ENCODE measurements at regions not wholly inside any gene's neighbourhood (a gene's known extent, or its start where the extent isn't known, plus 50 kb on each side); places are given as distances from the start of the nearest gene placed in this dataset.

DNA sequence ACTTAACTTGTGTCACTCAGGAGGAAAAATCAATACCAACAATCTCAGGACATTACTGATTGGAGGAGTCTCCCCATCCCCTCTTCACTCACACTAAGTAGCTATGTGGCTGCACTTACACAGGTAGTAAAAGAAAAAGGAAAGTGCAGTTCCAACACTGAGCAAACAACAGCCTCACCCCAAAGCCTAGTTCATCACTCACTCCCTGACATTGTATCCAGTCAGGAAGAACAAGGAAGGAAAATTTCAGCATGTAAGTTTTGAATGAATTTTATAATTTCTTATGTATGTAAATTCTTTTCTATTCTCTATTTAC, 273.4 kb downstream of the IGSF11 start:
- Histone ChIP-seq H3K4me1 (ENCODE audit: insufficient read depth, low read length) (no peaks in the 10 kb centered on the region), H3K4me3 (ENCODE audit: low read length) (no peak overlapping the region), H3K27me3 (ENCODE audit: control insufficient read depth in 1 of 2, insufficient read depth in 2 of 2, low read length in 2 of 2) (no peaks in the 10 kb centered on the region), H3K9me3 (ENCODE audit: control insufficient read depth in 1 of 2, insufficient read depth in 1 of 2, low read length in 2 of 2) (peaks cover 0 to 3% of the 10 kb centered on the region in 2 experiments), H3K27ac (ENCODE audit: low read depth in 1 of 2, low read length in 2 of 2) (no peak overlapping the region), H3K36me3 (ENCODE audit: insufficient read depth, low read length) (no peaks in the 10 kb centered on the region)
- no peaks in the 10 kb centered on the region for H3K36me3 Mint-ChIP-seq (ENCODE audit: low read depth)
- intact Hi-C loops (cut with DNase I, micrococcal nuclease) = no loop called here
- DNase-seq = no peak
- H3K9me3 Mint-ChIP-seq = no peaks in the 10 kb centered on the region
- H3K4me3 Mint-ChIP-seq = no peak overlapping the region
- H3K27ac Mint-ChIP-seq = no peak overlapping the region
- H3K4me1 Mint-ChIP-seq (ENCODE audit: low read depth) = no peaks in the 10 kb centered on the region
- ATAC-seq (ENCODE audit: poor library complexity) = no peak
- ChIA-PET CTCF (no interaction called here), POLR2A (no interaction called here)
- TF ChIP-seq, protein P1, sequence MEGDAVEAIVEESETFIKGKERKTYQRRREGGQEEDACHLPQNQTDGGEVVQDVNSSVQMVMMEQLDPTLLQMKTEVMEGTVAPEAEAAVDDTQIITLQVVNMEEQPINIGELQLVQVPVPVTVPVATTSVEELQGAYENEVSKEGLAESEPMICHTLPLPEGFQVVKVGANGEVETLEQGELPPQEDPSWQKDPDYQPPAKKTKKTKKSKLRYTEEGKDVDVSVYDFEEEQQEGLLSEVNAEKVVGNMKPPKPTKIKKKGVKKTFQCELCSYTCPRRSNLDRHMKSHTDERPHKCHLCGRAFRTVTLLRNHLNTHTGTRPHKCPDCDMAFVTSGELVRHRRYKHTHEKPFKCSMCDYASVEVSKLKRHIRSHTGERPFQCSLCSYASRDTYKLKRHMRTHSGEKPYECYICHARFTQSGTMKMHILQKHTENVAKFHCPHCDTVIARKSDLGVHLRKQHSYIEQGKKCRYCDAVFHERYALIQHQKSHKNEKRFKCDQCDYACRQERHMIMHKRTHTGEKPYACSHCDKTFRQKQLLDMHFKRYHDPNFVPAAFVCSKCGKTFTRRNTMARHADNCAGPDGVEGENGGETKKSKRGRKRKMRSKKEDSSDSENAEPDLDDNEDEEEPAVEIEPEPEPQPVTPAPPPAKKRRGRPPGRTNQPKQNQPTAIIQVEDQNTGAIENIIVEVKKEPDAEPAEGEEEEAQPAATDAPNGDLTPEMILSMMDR (IDR thresholded peaks at IDR 0.05) = no peak
- H3K27me3 Mint-ChIP-seq = no peaks in the 10 kb centered on the region

DNA sequence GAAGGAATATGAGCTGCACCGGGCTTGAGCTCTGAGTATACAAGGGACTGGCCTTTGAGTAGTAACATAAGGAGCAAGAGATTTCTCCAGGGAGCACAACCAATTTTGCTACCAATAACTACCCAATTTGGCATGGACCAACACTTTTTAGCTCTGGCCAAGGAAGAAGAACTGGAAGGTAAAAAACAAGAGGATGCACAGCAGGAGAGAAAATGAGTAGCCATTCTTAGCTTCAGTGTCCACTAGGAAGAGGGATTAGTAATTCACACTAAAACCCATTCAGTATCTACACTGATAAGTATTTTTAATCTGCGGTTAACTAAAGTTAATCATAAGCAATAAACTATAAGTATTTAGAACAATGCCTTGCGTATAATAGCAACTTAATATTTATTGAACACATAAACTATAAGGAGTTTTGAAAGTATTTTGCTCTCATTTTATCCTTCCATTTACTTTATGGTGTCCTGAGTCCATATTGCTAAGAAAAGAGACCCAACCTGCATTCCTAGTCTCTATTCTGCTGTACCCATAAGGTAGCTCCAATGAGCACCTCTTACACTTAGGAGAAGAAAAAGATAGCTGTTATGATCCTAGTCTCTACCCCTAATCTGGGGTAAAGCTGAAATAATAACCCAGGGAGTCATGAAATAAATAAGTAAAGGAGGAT, 268.9 kb downstream of the IGSF11 start:
- Histone ChIP-seq H3K4me3 (ENCODE audit: low read length) (no peak overlapping the region), H3K27ac (ENCODE audit: low read depth in 1 of 2, low read length in 2 of 2) (no peak overlapping the region), H3K9me3 (ENCODE audit: control insufficient read depth in 1 of 2, insufficient read depth in 1 of 2, low read length in 2 of 2) (no peaks in the 10 kb centered on the region), H3K27me3 (ENCODE audit: control insufficient read depth in 1 of 2, insufficient read depth in 2 of 2, low read length in 2 of 2) (no peaks in the 10 kb centered on the region), H3K36me3 (ENCODE audit: insufficient read depth, low read length) (no peaks in the 10 kb centered on the region), H3K4me1 (ENCODE audit: insufficient read depth, low read length) (no peaks in the 10 kb centered on the region)
- H3K27ac Mint-ChIP-seq = no peak overlapping the region
- ATAC-seq (ENCODE audit: poor library complexity) = no peak
- POLR2A ChIA-PET = no interaction called here
- H3K9me3 Mint-ChIP-seq = no peaks in the 10 kb centered on the region
- CTCF ChIA-PET = no interaction called here
- H3K4me1 Mint-ChIP-seq (ENCODE audit: low read depth) = no peaks in the 10 kb centered on the region
- H3K36me3 Mint-ChIP-seq (ENCODE audit: low read depth) = no peaks in the 10 kb centered on the region
- TF ChIP-seq, protein P1 (IDR thresholded peaks at IDR 0.05) = no peak
- no peak for DNase-seq
- H3K4me3 Mint-ChIP-seq = no peak overlapping the region
- intact Hi-C loops (cut with DNase I, micrococcal nuclease) = no loop called here
- no peaks in the 10 kb centered on the region for H3K27me3 Mint-ChIP-seq

DNA sequence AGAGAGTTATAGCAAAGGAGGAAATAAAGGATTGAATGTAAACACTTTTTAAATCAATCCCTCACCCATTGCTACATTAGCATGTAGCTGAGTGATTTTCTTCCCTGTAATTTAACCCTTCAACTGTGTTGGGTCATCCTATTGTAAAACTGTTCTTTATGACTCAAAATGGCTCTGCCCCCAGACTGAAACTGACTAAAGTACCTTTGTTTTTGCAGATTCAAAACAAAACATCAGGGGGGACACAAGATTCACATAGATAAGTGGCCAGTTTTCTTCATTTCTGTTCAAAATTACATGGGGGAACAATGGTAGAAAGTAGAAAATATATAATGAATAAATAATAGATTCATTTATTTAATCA, 268.4 kb downstream of the IGSF11 start:
- Histone ChIP-seq H3K36me3 (ENCODE audit: insufficient read depth, low read length) (no peaks in the 10 kb centered on the region), H3K27me3 (ENCODE audit: control insufficient read depth in 1 of 2, insufficient read depth in 2 of 2, low read length in 2 of 2) (no peaks in the 10 kb centered on the region), H3K4me3 (ENCODE audit: low read length) (no peak overlapping the region), H3K9me3 (ENCODE audit: control insufficient read depth in 1 of 2, insufficient read depth in 1 of 2, low read length in 2 of 2) (no peaks in the 10 kb centered on the region), H3K4me1 (ENCODE audit: insufficient read depth, low read length) (no peaks in the 10 kb centered on the region), H3K27ac (ENCODE audit: low read depth in 1 of 2, low read length in 2 of 2) (no peak overlapping the region)
- Mint-ChIP-seq H3K4me1 (ENCODE audit: low read depth) (no peaks in the 10 kb centered on the region), H3K27ac (no peak overlapping the region), H3K36me3 (ENCODE audit: low read depth) (no peaks in the 10 kb centered on the region), H3K9me3 (no peaks in the 10 kb centered on the region), H3K4me3 (no peak overlapping the region), H3K27me3 (no peaks in the 10 kb centered on the region)
- TF ChIP-seq, protein P1 (IDR thresholded peaks at IDR 0.05) = no peak
- POLR2A ChIA-PET = no interaction called here
- DNase-seq (no peak), ATAC-seq (ENCODE audit: poor library complexity) (no peak)
- intact Hi-C loops (cut with DNase I, micrococcal nuclease) = no loop called here
- CTCF ChIA-PET = no interaction called here

All from CD4-positive, alpha-beta T cell (primary cell).